GM10248 (cell line): ENCODE measurements at regions not wholly inside any gene's neighbourhood (a gene's known extent, or its start where the extent isn't known, plus 50 kb on each side); places are given as distances from the start of the nearest gene placed in this dataset.

Experiments used
- CTCF ChIA-PET: fragments of 300-600 bp; sonication (Branson Sonifier 250); formaldehyde crosslinking; extraction: SDS; loops from one replicate; lab custom pipeline; 2021; ENCODE audit warnings: antibody characterized with exemption; lab: Yijun Ruan, JAX
- POLR2A ChIA-PET: fragments of 350-650 bp; sonication (Branson Sonifier 250); formaldehyde crosslinking; extraction: SDS; loops from one replicate; lab custom pipeline; 2020; ENCODE audit warnings: antibody characterized with exemption; lab: Yijun Ruan, JAX
- DNase-seq: peaks from one replicate; pipeline ENCODE4 v3.0.0; 2012; ENCODE audit errors: extremely low spot score
- TF ChIP-seq, protein P1 (sequence below): IDR thresholded peaks from 2 replicates; pipeline ENCODE4 v1.5.1; 2012; ENCODE audit warnings: mild to moderate bottlenecking, low read depth; ENCODE audit errors: extremely low read depth, missing control alignments, control extremely low read depth

DNA sequence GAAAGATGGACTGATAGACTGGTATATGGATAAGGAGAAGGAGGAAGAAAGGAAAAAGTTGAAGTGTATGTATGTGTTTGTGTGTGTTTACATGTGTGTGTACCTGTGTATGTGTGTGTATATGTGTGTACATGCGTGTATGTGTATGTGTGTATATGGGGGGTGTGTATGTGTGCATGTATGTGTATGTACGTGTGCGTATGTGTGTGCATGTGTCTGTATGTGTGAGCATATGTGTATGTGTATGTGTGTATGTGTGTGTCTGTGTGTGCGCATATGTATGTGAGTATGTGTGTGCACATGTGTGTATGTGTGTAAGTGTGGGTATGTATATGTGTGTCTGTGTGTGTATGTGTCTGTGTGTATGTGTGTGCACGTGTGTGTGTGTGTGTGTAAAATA, 101.5 kb upstream of the KLHL13 start:
- ChIA-PET CTCF (interaction anchor here (1.5 kb wide), 1 partner anchor 18 kb away, joined by 3 read pairs; no protein-coding TSS in a partner anchor), POLR2A (no interaction called here)
- DNase-seq = no peak
- TF ChIP-seq, protein P1, sequence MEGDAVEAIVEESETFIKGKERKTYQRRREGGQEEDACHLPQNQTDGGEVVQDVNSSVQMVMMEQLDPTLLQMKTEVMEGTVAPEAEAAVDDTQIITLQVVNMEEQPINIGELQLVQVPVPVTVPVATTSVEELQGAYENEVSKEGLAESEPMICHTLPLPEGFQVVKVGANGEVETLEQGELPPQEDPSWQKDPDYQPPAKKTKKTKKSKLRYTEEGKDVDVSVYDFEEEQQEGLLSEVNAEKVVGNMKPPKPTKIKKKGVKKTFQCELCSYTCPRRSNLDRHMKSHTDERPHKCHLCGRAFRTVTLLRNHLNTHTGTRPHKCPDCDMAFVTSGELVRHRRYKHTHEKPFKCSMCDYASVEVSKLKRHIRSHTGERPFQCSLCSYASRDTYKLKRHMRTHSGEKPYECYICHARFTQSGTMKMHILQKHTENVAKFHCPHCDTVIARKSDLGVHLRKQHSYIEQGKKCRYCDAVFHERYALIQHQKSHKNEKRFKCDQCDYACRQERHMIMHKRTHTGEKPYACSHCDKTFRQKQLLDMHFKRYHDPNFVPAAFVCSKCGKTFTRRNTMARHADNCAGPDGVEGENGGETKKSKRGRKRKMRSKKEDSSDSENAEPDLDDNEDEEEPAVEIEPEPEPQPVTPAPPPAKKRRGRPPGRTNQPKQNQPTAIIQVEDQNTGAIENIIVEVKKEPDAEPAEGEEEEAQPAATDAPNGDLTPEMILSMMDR = no peak

DNA sequence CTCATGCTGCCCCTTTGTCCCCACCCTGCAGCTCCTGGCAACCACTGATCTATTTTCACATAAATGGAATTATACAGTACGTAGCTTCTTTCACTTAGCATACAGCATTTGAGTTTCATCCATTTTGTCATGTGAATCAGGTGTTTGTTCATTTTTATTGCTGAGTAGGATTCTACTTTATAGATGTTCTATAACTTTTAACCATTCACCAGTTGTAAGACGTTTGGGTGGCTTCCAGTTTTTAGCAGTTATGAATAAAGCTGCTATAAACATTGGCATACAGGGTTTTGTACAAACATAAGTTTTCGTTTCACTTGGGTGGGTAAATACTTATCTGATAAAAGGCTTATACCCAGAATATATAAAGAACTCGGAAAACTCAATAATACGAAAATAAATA, 102.3 kb upstream of the KLHL13 start:
- no peak for DNase-seq
- POLR2A ChIA-PET = no interaction called here
- TF ChIP-seq, protein P1 = no peak
- CTCF ChIA-PET = no interaction called here

DNA sequence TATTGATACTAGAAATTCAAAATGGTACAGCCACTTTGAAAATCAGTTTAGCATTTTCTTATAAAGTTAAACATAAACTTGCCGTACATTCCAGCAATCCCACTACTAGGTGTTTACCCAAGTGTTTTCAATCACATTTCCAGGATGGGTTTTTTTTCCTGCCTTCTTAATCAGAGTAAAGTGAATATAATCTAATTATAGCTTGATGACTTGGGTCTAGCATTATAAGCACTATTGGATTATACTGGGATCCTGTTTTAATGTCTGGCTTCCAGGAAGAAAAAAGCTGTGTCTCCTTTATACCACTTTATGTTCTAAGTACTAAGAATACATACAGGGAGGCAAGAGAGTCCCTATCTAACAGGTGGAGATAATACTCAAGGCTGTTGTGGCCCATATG, 103.3 kb upstream of the KLHL13 start:
- TF ChIP-seq, protein P1 = no peak
- DNase-seq = no peak
- CTCF ChIA-PET = no interaction called here
- POLR2A ChIA-PET = no interaction called here

DNA sequence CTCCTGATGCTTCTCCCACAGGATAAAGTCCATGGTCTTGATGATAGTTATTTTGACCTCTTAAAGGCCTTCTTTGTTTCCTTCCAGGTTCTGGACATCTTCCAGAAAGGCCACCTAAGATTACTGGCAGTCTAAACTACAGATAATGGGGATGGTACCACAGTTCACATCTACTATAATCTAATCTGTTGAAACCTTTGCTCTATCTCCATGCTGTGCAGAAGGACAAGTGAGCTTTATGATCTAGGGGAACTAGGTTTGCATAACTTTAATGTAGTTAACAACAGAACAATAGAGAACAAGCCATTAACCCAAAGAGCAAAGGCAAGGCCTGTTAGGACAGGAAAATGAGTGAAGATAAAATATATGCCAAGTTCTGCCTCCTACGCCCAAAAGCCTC, 103.9 kb upstream of the KLHL13 start:
- TF ChIP-seq, protein P1 = no peak
- POLR2A ChIA-PET = no interaction called here
- no peak for DNase-seq
- CTCF ChIA-PET = no interaction called here

DNA sequence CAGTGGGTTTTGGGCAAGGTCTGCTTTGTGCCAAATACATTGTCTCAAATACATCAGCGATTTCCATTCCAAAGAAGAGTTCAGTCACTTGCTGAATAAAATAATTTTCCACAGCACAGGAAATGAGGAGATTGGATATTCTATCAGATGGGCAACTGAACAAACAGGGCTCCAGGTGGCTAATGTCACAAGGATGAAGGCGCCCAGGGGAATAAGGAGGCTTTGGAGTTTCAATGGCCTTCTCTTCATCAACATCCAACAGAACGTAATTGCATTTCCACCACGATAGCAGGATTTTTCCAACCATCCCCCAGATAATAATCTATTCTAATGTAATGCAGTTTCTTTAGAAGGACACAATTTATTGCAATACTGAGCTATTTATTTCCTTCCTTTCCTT, 104.7 kb upstream of the KLHL13 start:
- POLR2A ChIA-PET = no interaction called here
- CTCF ChIA-PET = no interaction called here
- TF ChIP-seq, protein P1 = no peak
- DNase-seq = no peak

DNA sequence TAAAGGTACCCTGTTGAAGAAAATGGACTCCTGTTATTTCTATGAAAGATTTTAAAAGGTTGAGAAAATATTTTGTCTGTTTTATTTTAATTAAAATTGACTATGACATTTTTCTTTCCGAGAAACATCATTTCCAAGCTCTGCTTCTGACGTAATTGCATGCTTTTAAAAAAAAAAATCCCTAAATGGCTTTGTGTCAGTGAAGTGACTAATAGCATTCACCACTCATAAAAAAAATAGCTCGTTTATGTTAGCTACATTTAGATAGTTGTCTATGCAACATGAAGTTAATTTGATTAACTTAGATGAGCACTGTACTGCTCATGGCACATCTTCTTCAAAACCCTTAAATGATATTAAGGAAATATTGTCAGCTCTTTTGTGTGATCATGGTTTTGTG, 105.1 kb upstream of the KLHL13 start:
- POLR2A ChIA-PET = no interaction called here
- CTCF ChIA-PET = no interaction called here
- TF ChIP-seq, protein P1 = no peak
- DNase-seq = no peak

DNA sequence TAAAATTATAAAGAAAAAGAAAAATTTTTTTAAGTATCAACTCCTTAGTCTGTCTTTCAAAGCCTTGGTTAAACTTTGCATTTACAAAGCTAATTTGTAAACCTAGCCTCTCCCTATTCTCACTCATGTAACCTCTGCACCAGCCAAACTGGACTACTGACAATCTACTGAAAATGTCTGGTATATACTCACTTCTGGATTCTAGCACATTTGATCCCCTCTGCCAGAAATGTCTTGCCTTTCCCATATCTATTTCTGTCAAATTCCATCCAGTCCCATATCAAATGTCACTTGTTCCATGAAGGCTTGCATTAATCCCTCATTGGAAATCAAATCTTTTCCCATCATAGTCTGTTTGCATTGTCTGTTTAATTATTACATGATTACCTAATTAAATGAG, 105.8 kb upstream of the KLHL13 start:
- ChIA-PET CTCF (no interaction called here), POLR2A (no interaction called here)
- TF ChIP-seq, protein P1 = no peak
- DNase-seq = no peak
